ENCODE measurements at regions not wholly inside any gene's neighbourhood (a gene's known extent, or its start where the extent isn't known, plus 50 kb on each side); places are given as distances from the start of the nearest gene placed in this dataset.

- no peak for DNase-seq (ENCODE audit: low read depth in 1 of 2, low spot score in 1 of 2)
- no peak overlapping the region for H3K27ac ChIP-seq (replicated peaks)
- no peaks in the 10 kb centered on the region for H3K27me3 ChIP-seq (ENCODE audit: insufficient read depth, poor library complexity, severe bottlenecking)
- no peak overlapping the region for H3K4me3 ChIP-seq (replicated peaks; ENCODE audit: insufficient read depth, low read length)
- TF ChIP-seq CTCF (IDR thresholded peaks at IDR 0.05; ENCODE audit: insufficient read depth, low read length), result no peak
- TF ChIP-seq SPI1 (IDR thresholded peaks at IDR 0.05; ENCODE audit: borderline replicate concordance, low read depth), result no peak
- no peak for TF ChIP-seq POLR2AphosphoS5 (IDR thresholded peaks at IDR 0.05; ENCODE audit: low read depth)
- TF ChIP-seq REST (IDR thresholded peaks at IDR 0.05; ENCODE audit: insufficient replicate concordance, low read depth), result no peak
- TF ChIP-seq GABPA (IDR thresholded peaks at IDR 0.05; ENCODE audit: low read depth), result no peak
Measured at GRCh38 chr14:76958980-76959710, 69.4 kb downstream of the IRF2BPL start.

- no peak for DNase-seq (ENCODE audit: low read depth in 1 of 2, low spot score in 1 of 2)
- TF ChIP-seq GABPA (IDR thresholded peaks at IDR 0.05; ENCODE audit: low read depth), result no peak
- no peak for TF ChIP-seq SPI1 (IDR thresholded peaks at IDR 0.05; ENCODE audit: borderline replicate concordance, low read depth)
- TF ChIP-seq REST (IDR thresholded peaks at IDR 0.05; ENCODE audit: insufficient replicate concordance, low read depth), result no peak
- TF ChIP-seq CTCF (IDR thresholded peaks at IDR 0.05; ENCODE audit: insufficient read depth, low read length), result no peak
- TF ChIP-seq POLR2AphosphoS5 (IDR thresholded peaks at IDR 0.05; ENCODE audit: low read depth), result no peak
- Histone ChIP-seq H3K27me3 (ENCODE audit: insufficient read depth, poor library complexity, severe bottlenecking) (no peaks in the 10 kb centered on the region), H3K4me3 (replicated peaks; ENCODE audit: insufficient read depth, low read length) (no peak overlapping the region), H3K27ac (replicated peaks) (no peak overlapping the region)
Measured at GRCh38 chr14:76958020-76958979, 70.2 kb downstream of the IRF2BPL start.

GRCh38 chr14:76957224-76957891 lies 71.2 kb downstream of the IRF2BPL start:
- no peak for DNase-seq (ENCODE audit: low read depth in 1 of 2, low spot score in 1 of 2)
- Histone ChIP-seq H3K27ac (replicated peaks) (no peak overlapping the region; the same call in 1 of the 2 replicates), H3K4me3 (replicated peaks; ENCODE audit: insufficient read depth, low read length) (no peak overlapping the region), H3K27me3 (ENCODE audit: insufficient read depth, poor library complexity, severe bottlenecking) (no peaks in the 10 kb centered on the region)
- TF ChIP-seq SPI1 (IDR thresholded peaks at IDR 0.05; ENCODE audit: borderline replicate concordance, low read depth), result no peak
- TF ChIP-seq REST (IDR thresholded peaks at IDR 0.05; ENCODE audit: insufficient replicate concordance, low read depth), result no peak
